Stomach smooth muscle (tissue), 2 donors: ENCODE measurements at regions not wholly inside any gene's neighbourhood (a gene's known extent, or its start where the extent isn't known, plus 50 kb on each side); places are given as distances from the start of the nearest gene placed in this dataset.

ENCODE experiments used
- H3K27ac ChIP-seq: one replicate; pipeline ENCODE4 v1.7.0; 2013; ENCODE audit warnings: mild to moderate bottlenecking, low read length, inconsistent platforms
- H3K27me3 ChIP-seq, 2 donors: one replicate each; pipeline ENCODE4 v1.7.0; 2013; ENCODE audit warnings: low read length in 2 of 2; ENCODE audit not compliant: insufficient read depth in 2 of 2, control insufficient read depth in 1 of 2
- H3K36me3 ChIP-seq, 2 donors: one replicate each; pipeline ENCODE4 v1.7.0; 2013; ENCODE audit warnings: low read length in 2 of 2; ENCODE audit not compliant: control insufficient read depth in 2 of 2, insufficient read depth in 2 of 2
- H3K4me1 ChIP-seq: one replicate; pipeline ENCODE4 v1.7.0; 2013; ENCODE audit warnings: low read length; ENCODE audit not compliant: control insufficient read depth, insufficient read depth
- H3K4me3 ChIP-seq, 2 donors: one replicate each; pipeline ENCODE4 v1.7.0; 2013; ENCODE audit warnings: low read length in 2 of 2
- H3K9ac ChIP-seq, 2 donors: one replicate each; pipeline ENCODE4 v1.7.0; 2013; ENCODE audit warnings: low read length in 2 of 2, mild to moderate bottlenecking in 1 of 2
- H3K9me3 ChIP-seq, 2 donors: one replicate each; pipeline ENCODE4 v1.7.0; 2013; ENCODE audit warnings: low read length in 2 of 2; ENCODE audit not compliant: control insufficient read depth in 2 of 2
- donor health status: healthy.
- donor health status: Pancreatic carcinoma.

DNA sequence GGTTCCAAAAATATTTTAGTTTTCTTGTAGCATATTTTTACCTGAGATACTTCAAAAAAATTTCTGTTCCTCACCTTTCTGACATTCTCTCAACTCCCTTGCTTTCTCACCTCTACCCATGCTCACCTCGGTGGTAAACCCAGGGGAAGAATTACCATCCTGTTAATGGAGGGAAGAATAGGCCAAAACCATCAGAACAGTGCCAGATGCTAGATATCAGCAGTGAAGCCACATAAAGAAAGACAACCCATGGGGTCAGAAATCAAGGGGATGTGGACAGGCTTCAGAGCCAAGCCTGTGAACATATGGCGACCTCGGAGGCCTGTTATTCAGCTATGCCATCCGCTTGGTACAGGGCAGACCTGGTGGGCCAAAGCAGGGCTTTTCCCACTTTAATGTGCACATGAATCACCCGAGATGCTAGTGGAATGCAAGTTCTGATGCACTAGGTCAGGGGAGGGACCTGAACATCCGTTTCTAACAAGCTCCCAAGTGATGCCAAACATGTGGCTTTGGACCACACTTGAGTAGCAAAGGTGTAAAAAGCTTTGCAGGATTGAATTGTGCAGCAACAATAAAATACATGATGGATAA is 125.5 kb downstream of the NPY start:
- Histone ChIP-seq H3K4me3 (no peak overlapping the region), H3K4me1 (no peaks in the 10 kb centered on the region), H3K27me3 (peaks cover 0 to 2% of the 10 kb centered on the region in 2 donors), H3K9me3 (no peaks in the 10 kb centered on the region), H3K36me3 (no peaks in the 10 kb centered on the region), H3K9ac (no peak overlapping the region), H3K27ac (no peak overlapping the region)

DNA sequence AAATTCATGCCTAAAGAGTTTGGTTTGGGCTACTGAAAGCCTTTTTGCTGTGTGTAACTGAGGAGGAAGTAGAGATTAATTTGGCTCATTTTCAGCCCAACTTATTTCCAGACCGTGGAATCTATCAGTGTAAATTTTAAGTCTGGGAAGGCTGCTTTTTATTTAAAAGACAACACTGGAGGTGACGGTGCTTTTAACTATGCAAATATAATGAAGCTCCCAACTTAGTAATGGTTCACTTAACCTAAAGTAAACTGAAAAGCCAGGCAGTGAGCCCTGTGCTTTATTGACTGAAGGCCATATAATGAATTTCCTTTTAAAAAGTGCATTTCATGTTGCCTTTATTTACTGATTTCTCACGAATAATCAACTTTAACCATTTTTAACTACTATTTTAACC is 127.2 kb downstream of the NPY start:
- no peaks in the 10 kb centered on the region for H3K36me3 ChIP-seq
- H3K9me3 ChIP-seq: no peaks in the 10 kb centered on the region
- peaks cover 0 to 2% of the 10 kb centered on the region in 2 donors for H3K27me3 ChIP-seq

GRCh38 chr7:24417526-24418120 is 133.6 kb downstream of the NPY start:
- no peaks in the 10 kb centered on the region for H3K36me3 ChIP-seq
- no peaks in the 10 kb centered on the region for H3K4me1 ChIP-seq
- H3K9ac ChIP-seq: no peak overlapping the region
- no peak overlapping the region for H3K4me3 ChIP-seq
- H3K9me3 ChIP-seq: no peaks in the 10 kb centered on the region
- H3K27ac ChIP-seq: no peak overlapping the region
- no peaks in the 10 kb centered on the region for H3K27me3 ChIP-seq

More for the DNA sequence above, 127.2 kb downstream of the NPY start:
- no peaks in the 10 kb centered on the region for H3K4me1 ChIP-seq
- no peak overlapping the region for H3K9ac ChIP-seq
- H3K27ac ChIP-seq: no peak overlapping the region
- no peak overlapping the region for H3K4me3 ChIP-seq

- Histone ChIP-seq H3K4me3 (no peak overlapping the region), H3K36me3 (no peaks in the 10 kb centered on the region), H3K9ac (no peak overlapping the region), H3K27ac (no peak overlapping the region), H3K4me1 (no peaks in the 10 kb centered on the region), H3K27me3 (no peaks in the 10 kb centered on the region), H3K9me3 (no peaks in the 10 kb centered on the region)
Measured at GRCh38 chr7:24419077-24419476, 135.1 kb downstream of the NPY start.

DNA sequence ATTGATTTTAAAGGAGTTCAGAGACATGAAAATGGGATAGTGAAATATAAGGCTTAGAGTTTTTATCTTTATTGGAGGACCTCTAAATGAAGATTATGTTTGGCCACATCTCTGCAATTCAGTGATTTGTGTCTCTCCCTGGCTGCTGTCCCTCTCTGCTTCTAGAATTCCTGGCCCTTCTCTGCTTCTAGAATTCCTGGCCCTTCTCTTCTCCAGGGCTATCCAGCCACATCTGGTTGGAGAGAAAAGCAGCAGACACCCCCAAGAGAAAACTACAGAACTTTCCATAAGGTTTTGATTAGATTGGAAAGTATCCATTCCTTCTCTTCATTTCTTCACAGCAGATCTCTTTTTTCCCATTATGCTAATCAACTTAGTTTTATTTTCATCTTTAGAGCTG is 135.5 kb downstream of the NPY start:
- no peaks in the 10 kb centered on the region for H3K27me3 ChIP-seq
- H3K4me3 ChIP-seq: no peak overlapping the region
- H3K9me3 ChIP-seq: no peaks in the 10 kb centered on the region
- no peaks in the 10 kb centered on the region for H3K36me3 ChIP-seq
- no peak overlapping the region for H3K9ac ChIP-seq
- H3K27ac ChIP-seq: no peak overlapping the region
- H3K4me1 ChIP-seq: no peaks in the 10 kb centered on the region

- Histone ChIP-seq H3K4me1 (no peaks in the 10 kb centered on the region), H3K9me3 (peaks cover 0 to 2% of the 10 kb centered on the region in 2 donors), H3K36me3 (no peaks in the 10 kb centered on the region), H3K27ac (no peak overlapping the region), H3K27me3 (no peaks in the 10 kb centered on the region), H3K4me3 (no peak overlapping the region), H3K9ac (no peak overlapping the region)
Measured at GRCh38 chr7:24422441-24423010, 138.5 kb downstream of the NPY start.

DNA sequence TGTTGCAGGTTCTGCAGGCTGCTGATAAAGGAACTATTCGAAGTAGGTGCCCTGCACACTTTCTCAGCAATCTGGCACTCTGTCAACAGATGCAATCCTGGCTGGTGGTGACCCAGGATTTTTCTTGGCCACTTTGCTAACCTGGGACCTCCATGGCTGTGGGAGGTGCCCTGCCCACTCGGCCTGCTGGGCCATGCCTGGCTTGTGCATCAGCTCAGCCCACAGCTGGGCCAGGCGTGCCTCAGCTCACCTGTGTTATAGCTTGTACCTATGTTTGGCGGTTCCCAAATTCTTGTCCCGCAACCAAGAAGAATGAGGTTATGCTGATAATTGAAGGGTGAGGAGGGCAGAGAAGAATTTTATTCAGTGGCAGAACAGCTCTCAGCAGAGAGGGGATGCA is 141.7 kb downstream of the NPY start:
- Histone ChIP-seq H3K27ac (no peak overlapping the region), H3K4me1 (no peaks in the 10 kb centered on the region), H3K9ac (no peak overlapping the region), H3K4me3 (no peak overlapping the region), H3K9me3 (peaks cover 0 to 2% of the 10 kb centered on the region in 2 donors), H3K27me3 (no peaks in the 10 kb centered on the region), H3K36me3 (no peaks in the 10 kb centered on the region)

- Histone ChIP-seq H3K27me3 (no peaks in the 10 kb centered on the region), H3K9me3 (peaks cover 0 to 2% of the 10 kb centered on the region in 2 donors), H3K4me1 (no peaks in the 10 kb centered on the region), H3K36me3 (no peaks in the 10 kb centered on the region), H3K27ac (no peak overlapping the region), H3K9ac (no peak overlapping the region), H3K4me3 (no peak overlapping the region)
Measured at GRCh38 chr7:24427048-24427447, 143.1 kb downstream of the NPY start.

DNA sequence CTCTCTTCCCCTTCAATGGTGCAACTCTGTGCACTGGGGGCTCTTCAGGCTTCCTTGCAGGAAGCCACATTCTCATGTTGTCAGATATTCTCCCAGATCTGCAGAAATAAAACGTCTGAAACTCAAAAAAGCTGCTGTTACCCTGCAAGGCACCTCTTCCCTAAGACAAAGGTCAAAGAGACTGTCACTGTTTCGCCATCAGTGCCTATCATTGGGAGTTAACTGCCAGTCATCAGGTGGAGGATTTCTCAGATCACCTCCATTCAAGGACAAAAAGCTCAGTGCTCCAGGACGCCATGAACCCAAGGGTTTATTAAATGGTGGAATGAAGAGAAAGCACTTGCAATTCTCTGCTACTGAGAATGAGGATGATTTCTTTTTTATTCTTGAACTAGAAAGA is 144.6 kb upstream of the PALS2 start:
- Histone ChIP-seq H3K9me3 (peaks cover 0 to 2% of the 10 kb centered on the region in 2 donors), H3K9ac (no peak overlapping the region), H3K4me1 (no peaks in the 10 kb centered on the region), H3K27me3 (no peaks in the 10 kb centered on the region), H3K36me3 (no peaks in the 10 kb centered on the region), H3K4me3 (no peak overlapping the region), H3K27ac (no peak overlapping the region)

DNA sequence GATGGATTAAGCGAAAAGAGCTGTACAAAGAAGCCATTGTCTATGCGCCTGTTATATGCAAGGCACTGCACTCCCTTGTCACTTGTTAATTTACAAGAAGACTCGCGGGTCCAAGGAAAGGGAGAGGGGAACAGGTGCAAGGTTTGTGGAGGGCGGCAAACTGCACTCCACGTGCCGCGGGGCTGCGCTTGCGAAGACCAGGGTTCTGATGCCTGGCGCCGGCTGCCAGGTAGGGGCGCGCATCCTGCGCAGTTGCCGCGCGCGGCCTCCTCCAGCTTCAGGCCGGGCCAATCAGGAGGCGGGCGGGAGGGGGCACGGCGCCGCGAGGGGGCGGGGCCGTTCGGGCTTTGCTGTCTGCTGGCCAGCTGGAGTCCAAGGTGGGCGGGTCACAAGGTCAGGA is 140.6 kb upstream of the PALS2 start:
- no peaks in the 10 kb centered on the region for H3K36me3 ChIP-seq
- no peak overlapping the region for H3K27ac ChIP-seq
- no peak overlapping the region for H3K9ac ChIP-seq
- no peak overlapping the region for H3K4me3 ChIP-seq
- no peaks in the 10 kb centered on the region for H3K27me3 ChIP-seq
- no peaks in the 10 kb centered on the region for H3K9me3 ChIP-seq
- no peaks in the 10 kb centered on the region for H3K4me1 ChIP-seq

DNA sequence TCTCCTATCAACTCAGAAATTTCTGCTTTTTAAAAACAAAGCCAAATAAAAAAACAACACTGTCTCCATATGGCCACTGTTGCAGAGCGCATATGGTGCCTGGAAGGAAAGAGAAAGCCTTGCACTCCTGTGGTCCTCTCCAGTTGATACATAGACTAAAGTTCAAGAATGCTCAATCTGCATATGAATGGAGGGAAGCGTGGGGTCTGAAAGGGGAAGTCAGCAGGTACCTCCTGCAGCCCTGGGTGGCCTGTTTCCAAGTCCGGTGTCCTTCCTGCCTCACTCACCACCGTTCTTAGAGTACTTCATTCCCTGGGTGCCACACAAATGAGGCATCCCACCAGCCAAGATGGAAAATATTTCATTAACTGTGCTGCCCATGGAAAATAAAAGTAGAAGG is 138.3 kb upstream of the PALS2 start:
- H3K4me3 ChIP-seq: no peak overlapping the region
- no peak overlapping the region for H3K9ac ChIP-seq
- H3K27me3 ChIP-seq: no peaks in the 10 kb centered on the region
- H3K27ac ChIP-seq: no peak overlapping the region
- H3K4me1 ChIP-seq: no peaks in the 10 kb centered on the region
- H3K36me3 ChIP-seq: no peaks in the 10 kb centered on the region
- no peaks in the 10 kb centered on the region for H3K9me3 ChIP-seq
